ENCODE measurements at regions not wholly inside any gene's neighbourhood (a gene's known extent, or its start where the extent isn't known, plus 50 kb on each side); places are given as distances from the start of the nearest gene placed in this dataset.

GRCh38 chr12:17079251-17079909 lies 473.4 kb upstream of the LMO3 start:
- no peak for TF ChIP-seq CTCF (IDR thresholded peaks at IDR 0.05; ENCODE audit: unreplicated experiment)
- Mint-ChIP-seq H3K4me1 (no peaks in the 10 kb centered on the region), H3K27ac (no peak overlapping the region), H3K36me3 (no peaks in the 10 kb centered on the region), H3K27me3 (ENCODE audit: low read depth) (no peaks in the 10 kb centered on the region), H3K9me3 (no peaks in the 10 kb centered on the region), H3K4me3 (no peak overlapping the region)
- DNase-seq (ENCODE audit: low spot score in 2 of 2, unreplicated experiment in 2 of 2), result no peak

DNA sequence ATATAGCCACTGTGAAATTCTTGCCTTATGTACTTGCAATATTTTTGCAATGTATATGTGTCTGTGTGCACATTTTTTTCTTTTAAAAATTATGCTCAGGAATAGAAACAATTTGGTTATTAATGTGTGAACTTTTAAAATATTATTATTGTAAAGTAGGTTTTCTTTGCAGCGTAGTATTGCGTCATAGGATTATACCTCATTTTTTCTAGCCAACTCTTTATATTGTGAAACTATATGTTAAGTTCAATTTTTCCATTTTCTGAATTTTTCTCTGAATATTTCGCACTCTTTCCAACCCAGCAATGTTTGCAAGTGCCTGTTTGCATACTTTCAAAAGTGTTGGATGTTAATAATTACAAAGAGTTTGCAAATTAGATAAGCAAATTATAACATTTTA lies 471.6 kb upstream of the LMO3 start:
- Mint-ChIP-seq H3K27ac (no peak overlapping the region), H3K27me3 (ENCODE audit: low read depth) (no peaks in the 10 kb centered on the region), H3K9me3 (no peaks in the 10 kb centered on the region), H3K4me3 (no peak overlapping the region), H3K36me3 (no peaks in the 10 kb centered on the region), H3K4me1 (no peaks in the 10 kb centered on the region)
- TF ChIP-seq CTCF (IDR thresholded peaks at IDR 0.05; ENCODE audit: unreplicated experiment), result no peak
- no peak for DNase-seq (ENCODE audit: low spot score in 2 of 2, unreplicated experiment in 2 of 2)

- no peaks in the 10 kb centered on the region for H3K36me3 Mint-ChIP-seq
- H3K4me3 Mint-ChIP-seq, result no peak overlapping the region
- DNase-seq (ENCODE audit: low spot score in 2 of 2, unreplicated experiment in 2 of 2), result no peak
- H3K4me1 Mint-ChIP-seq, result no peaks in the 10 kb centered on the region
- no peak overlapping the region for H3K27ac Mint-ChIP-seq
- no peak for TF ChIP-seq CTCF (IDR thresholded peaks at IDR 0.05; ENCODE audit: unreplicated experiment)
- no peaks in the 10 kb centered on the region for H3K9me3 Mint-ChIP-seq
- no peaks in the 10 kb centered on the region for H3K27me3 Mint-ChIP-seq (ENCODE audit: low read depth)
These were observed 470.8 kb upstream of the LMO3 start for GRCh38 chr12:17076811-17077210.

DNA sequence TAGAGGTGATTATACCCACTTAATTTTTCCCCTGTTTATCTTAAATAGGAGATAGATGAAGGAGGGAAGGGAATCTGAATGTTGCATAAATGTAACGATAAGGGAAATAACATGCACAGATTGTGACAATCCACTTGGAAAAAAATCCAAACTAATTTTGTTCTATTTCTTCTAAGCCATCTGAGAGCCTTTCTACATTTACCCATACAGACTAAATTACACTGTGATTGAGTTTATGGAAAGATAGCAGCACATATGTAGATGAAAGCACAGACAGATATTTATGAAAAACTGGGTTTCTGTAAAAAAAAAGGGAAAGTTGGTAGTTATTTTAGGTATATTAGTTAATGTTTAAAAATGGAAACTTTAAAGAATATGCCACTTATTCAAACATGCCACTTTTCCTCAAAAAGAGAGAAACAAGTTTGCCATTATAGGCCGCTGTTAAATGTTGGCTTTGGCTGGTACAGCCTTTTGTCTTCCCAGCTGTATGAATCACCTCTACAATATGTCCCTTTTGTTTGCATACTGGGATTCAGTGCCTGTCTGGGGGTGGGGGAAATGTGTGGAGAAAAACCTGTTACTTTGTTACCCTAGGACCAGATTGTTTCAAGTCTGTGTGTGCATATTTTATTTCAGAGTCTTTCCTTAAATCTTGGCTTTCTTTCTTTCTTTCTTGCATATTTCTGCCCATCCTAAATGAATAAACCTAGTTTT lies 470.2 kb upstream of the LMO3 start:
- H3K27me3 Mint-ChIP-seq (ENCODE audit: low read depth), result no peaks in the 10 kb centered on the region
- no peaks in the 10 kb centered on the region for H3K4me1 Mint-ChIP-seq
- no peak for TF ChIP-seq CTCF (IDR thresholded peaks at IDR 0.05; ENCODE audit: unreplicated experiment)
- no peak overlapping the region for H3K27ac Mint-ChIP-seq
- H3K36me3 Mint-ChIP-seq, result no peaks in the 10 kb centered on the region
- DNase-seq (ENCODE audit: low spot score in 2 of 2, unreplicated experiment in 2 of 2), result no peak
- no peak overlapping the region for H3K4me3 Mint-ChIP-seq
- H3K9me3 Mint-ChIP-seq, result no peaks in the 10 kb centered on the region

GRCh38 chr12:17064834-17065233 lies 458.9 kb upstream of the LMO3 start:
- no peaks in the 10 kb centered on the region for H3K9me3 Mint-ChIP-seq
- no peaks in the 10 kb centered on the region for H3K4me1 Mint-ChIP-seq
- TF ChIP-seq CTCF (IDR thresholded peaks at IDR 0.05; ENCODE audit: unreplicated experiment), result no peak
- H3K27ac Mint-ChIP-seq, result no peak overlapping the region
- no peak for DNase-seq (ENCODE audit: low spot score in 2 of 2, unreplicated experiment in 2 of 2)
- H3K27me3 Mint-ChIP-seq (ENCODE audit: low read depth), result no peaks in the 10 kb centered on the region
- H3K4me3 Mint-ChIP-seq, result no peak overlapping the region
- no peaks in the 10 kb centered on the region for H3K36me3 Mint-ChIP-seq

Measured in mesothelial cell of epicardium (in vitro differentiated cells).